Suprapubic skin (tissue), 4 donors: ENCODE measurements at regions not wholly inside any gene's neighbourhood (a gene's known extent, or its start where the extent isn't known, plus 50 kb on each side); places are given as distances from the start of the nearest gene placed in this dataset.

ENCODE experiments used
- POLR2A ChIP-seq, 2 donors: fragments of 450-650 bp; IDR thresholded peaks; one replicate each; pipeline ENCODE4 v1.6.1; 2017; ENCODE audit warnings: antibody characterized with exemption in 2 of 2, mild to moderate bottlenecking in 2 of 2, moderate library complexity in 2 of 2
- POLR2AphosphoS5 ChIP-seq, 3 donors: sonication (generic); formaldehyde crosslinking; IDR thresholded peaks; one replicate each; pipeline ENCODE4 v1.6.1; 2017; ENCODE audit warnings: antibody characterized with exemption in 3 of 3
- TF ChIP-seq, protein P1 (sequence below), 2 donors: fragments of 200-600 bp in 1 of 2; fragments of 450-650 bp in 1 of 2; sonication (generic) in 1 of 2; IDR thresholded peaks; one replicate each; pipeline ENCODE4 v1.5.1; 2016 to 2019; ENCODE audit warnings: antibody characterized with exemption in 2 of 2, mild to moderate bottlenecking in 1 of 2, moderate library complexity in 1 of 2

DNA sequence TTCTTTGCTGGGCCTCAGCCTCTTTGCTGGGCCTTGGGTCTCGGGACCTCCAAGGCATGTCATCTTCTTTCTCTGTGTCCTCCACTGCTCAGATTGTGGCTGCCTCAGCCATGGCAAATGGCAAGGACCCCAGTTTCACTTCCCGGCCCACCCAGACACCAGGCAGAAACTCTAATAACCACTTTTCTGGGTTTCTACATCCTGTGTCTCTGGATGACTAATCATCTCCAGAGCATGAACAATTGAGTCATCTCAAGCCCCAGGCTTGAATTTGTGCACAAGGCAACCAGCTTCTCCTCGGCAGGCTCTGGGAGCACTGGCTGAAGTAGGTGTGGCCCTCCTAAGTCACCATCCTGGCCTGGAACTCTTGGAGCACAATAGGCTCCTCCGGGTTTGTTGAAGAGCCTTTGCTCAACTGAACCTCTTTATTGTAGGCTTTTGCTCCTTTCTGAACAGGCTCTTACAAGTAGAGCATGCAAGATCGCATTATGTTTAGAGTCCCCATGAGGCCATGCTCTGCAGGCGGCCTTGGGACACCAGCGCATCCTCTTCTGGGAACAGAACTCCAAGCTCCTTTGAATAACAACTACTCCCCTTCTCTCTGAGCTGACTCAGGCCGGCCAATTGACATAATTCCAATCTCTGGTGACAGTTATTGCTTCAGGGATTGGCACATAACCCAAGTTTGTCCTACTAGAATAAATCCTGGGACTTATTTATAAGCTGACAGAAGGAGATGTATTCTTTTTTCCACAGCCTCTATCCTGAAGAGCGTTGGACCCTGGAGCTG lies 218.1 kb downstream of the WDR11 start:
- TF ChIP-seq POLR2A (IDR thresholded peaks at IDR 0.05): no peak
- TF ChIP-seq POLR2AphosphoS5 (IDR thresholded peaks at IDR 0.05): no peak
- TF ChIP-seq, protein P1, sequence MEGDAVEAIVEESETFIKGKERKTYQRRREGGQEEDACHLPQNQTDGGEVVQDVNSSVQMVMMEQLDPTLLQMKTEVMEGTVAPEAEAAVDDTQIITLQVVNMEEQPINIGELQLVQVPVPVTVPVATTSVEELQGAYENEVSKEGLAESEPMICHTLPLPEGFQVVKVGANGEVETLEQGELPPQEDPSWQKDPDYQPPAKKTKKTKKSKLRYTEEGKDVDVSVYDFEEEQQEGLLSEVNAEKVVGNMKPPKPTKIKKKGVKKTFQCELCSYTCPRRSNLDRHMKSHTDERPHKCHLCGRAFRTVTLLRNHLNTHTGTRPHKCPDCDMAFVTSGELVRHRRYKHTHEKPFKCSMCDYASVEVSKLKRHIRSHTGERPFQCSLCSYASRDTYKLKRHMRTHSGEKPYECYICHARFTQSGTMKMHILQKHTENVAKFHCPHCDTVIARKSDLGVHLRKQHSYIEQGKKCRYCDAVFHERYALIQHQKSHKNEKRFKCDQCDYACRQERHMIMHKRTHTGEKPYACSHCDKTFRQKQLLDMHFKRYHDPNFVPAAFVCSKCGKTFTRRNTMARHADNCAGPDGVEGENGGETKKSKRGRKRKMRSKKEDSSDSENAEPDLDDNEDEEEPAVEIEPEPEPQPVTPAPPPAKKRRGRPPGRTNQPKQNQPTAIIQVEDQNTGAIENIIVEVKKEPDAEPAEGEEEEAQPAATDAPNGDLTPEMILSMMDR (IDR thresholded peaks at IDR 0.05): no peak
